ENCODE measurements at regions not wholly inside any gene's neighbourhood (a gene's known extent, or its start where the extent isn't known, plus 50 kb on each side); places are given as distances from the start of the nearest gene placed in this dataset.

DNA sequence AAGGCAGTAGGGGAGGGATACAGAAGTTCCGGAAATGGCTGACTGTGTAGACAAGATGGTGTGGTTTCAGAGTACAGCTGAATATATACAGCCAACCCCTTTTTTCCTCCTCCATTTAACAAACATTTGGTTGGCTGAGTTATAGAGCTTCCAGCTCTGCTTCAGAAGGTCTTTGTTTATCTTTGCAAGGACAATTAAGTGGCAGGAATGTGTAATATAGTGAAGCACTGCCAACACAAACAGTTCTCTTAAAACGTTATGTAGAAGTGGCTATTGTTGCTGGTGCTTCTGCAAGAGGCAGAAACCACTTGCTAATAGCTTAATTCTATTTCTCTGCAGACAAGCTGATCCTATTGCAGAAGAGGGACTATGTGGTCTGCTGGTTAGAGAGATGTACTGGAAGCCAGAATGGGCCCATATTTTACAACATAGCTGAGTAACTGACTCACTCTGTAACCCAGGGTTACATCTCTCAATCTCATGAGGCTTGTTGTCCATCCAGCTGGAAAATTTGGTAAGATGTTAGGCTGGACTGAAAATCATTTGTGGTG lies 62.7 kb upstream of the OSMR start (continued):
- TF ChIP-seq INSM2 (tag by site-specific recombination; IDR thresholded peaks at IDR 0.05) (peak; percentile 98), TRIM28 (IDR thresholded peaks at IDR 0.05; ENCODE audit: borderline replicate concordance, low read length) (peak; percentile 61), YY2 (tag by site-specific recombination; IDR thresholded peaks at IDR 0.05) (peak; percentile 49; the same call in 1 of the 2 replicates), ZXDB (tag by site-specific recombination; IDR thresholded peaks at IDR 0.05) (peak; percentile 97), ZNF530 (tag by site-specific recombination; IDR thresholded peaks at IDR 0.05; ENCODE audit: low read depth) (no peak), PRDM1 (tag by site-specific recombination; IDR thresholded peaks at IDR 0.05) (no peak), ZNF174 (tag by site-specific recombination; IDR thresholded peaks at IDR 0.05) (peak; percentile 65; the same call in 1 of the 2 replicates), WT1 (tag by site-specific recombination; IDR thresholded peaks at IDR 0.05) (peak; percentile 75), ZNF394 (tag by site-specific recombination; IDR thresholded peaks at IDR 0.05; ENCODE audit: borderline replicate concordance) (peak; percentile 91), ZNF677 (tag by site-specific recombination; IDR thresholded peaks at IDR 0.05) (no peak), MZF1 (tag by site-specific recombination; IDR thresholded peaks at IDR 0.05; ENCODE audit: borderline replicate concordance) (peak; percentile 98), ZNF132 (tag by site-specific recombination; IDR thresholded peaks at IDR 0.05; ENCODE audit: borderline replicate concordance) (no peak), ZNF274 (IDR thresholded peaks at IDR 0.05; ENCODE audit: low read length) (no peak), ZNF274 (tag by site-specific recombination; IDR thresholded peaks at IDR 0.05; ENCODE audit: borderline replicate concordance) (no peak), ZFP37 (tag by site-specific recombination; IDR thresholded peaks at IDR 0.05) (peak; percentile 82; the same call in 1 of the 2 replicates), ZNF791 (tag by site-specific recombination; IDR thresholded peaks at IDR 0.05) (no peak), ZNF629 (tag by site-specific recombination; IDR thresholded peaks at IDR 0.05) (peak; percentile 96), ZNF211 (tag by site-specific recombination; IDR thresholded peaks at IDR 0.05; ENCODE audit: low read depth) (no peak), BCL6B (tag by site-specific recombination; IDR thresholded peaks at IDR 0.05) (peak; percentile 69), ZNF248 (tag by site-specific recombination; IDR thresholded peaks at IDR 0.05) (no peak), ZNF19 (tag by site-specific recombination; IDR thresholded peaks at IDR 0.05; ENCODE audit: low read depth) (0 out of 2 replicates have a peak, but pooled peaks have one; percentile 82), ZNF362 (tag by site-specific recombination; IDR thresholded peaks at IDR 0.05) (peak; percentile 88), ZNF146 (tag by site-specific recombination; IDR thresholded peaks at IDR 0.05) (peak; percentile 19; the same call in 1 of the 2 replicates), KLF9 (tag by site-specific recombination; IDR thresholded peaks at IDR 0.05; ENCODE audit: low read depth) (no peak), ZNF335 (tag by site-specific recombination; conservative IDR thresholded peaks at IDR 0.05) (peak; percentile 54), PRDM6 (tag by site-specific recombination; IDR thresholded peaks at IDR 0.05) (peak; percentile 95)
- TF ChIP-seq, protein P1, sequence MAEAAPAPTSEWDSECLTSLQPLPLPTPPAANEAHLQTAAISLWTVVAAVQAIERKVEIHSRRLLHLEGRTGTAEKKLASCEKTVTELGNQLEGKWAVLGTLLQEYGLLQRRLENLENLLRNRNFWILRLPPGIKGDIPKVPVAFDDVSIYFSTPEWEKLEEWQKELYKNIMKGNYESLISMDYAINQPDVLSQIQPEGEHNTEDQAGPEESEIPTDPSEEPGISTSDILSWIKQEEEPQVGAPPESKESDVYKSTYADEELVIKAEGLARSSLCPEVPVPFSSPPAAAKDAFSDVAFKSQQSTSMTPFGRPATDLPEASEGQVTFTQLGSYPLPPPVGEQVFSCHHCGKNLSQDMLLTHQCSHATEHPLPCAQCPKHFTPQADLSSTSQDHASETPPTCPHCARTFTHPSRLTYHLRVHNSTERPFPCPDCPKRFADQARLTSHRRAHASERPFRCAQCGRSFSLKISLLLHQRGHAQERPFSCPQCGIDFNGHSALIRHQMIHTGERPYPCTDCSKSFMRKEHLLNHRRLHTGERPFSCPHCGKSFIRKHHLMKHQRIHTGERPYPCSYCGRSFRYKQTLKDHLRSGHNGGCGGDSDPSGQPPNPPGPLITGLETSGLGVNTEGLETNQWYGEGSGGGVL (tag by site-specific recombination; IDR thresholded peaks at IDR 0.05) = peak; percentile 75
- TF ChIP-seq, protein P2, sequence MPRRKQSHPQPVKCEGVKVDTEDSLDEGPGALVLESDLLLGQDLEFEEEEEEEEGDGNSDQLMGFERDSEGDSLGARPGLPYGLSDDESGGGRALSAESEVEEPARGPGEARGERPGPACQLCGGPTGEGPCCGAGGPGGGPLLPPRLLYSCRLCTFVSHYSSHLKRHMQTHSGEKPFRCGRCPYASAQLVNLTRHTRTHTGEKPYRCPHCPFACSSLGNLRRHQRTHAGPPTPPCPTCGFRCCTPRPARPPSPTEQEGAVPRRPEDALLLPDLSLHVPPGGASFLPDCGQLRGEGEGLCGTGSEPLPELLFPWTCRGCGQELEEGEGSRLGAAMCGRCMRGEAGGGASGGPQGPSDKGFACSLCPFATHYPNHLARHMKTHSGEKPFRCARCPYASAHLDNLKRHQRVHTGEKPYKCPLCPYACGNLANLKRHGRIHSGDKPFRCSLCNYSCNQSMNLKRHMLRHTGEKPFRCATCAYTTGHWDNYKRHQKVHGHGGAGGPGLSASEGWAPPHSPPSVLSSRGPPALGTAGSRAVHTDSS (tag by site-specific recombination; IDR thresholded peaks at IDR 0.05) = peak; percentile 35; the same call in 1 of the 2 replicates
